Heart left ventricle (tissue), 16 donors: ENCODE measurements at regions not wholly inside any gene's neighbourhood (a gene's known extent, or its start where the extent isn't known, plus 50 kb on each side); places are given as distances from the start of the nearest gene placed in this dataset.
"Not testable (repeated sequence)": the region's sequence is repeated elsewhere in the genome, so short reads cannot be mapped to it uniquely, and the experiment has no call there.

Experiments
- ATAC-seq, 4 donors: fragments of 200-7000 bp; cut with Tn5 transposase; one replicate each; pipeline ENCODE4 v1.9.1; 2020 to 2022; ENCODE audit warnings: moderate library complexity in 4 of 4, mild to moderate bottlenecking in 3 of 4, moderate number of reproducible peaks in 1 of 4
- DNase-seq, 5 donors: peaks; one replicate each; pipeline ENCODE4 v3.0.0-alpha.2; 2020
- H3K27ac ChIP-seq, 12 donors: fragments of 200-600 bp; sonication (generic) in 4 of 12; one replicate each; pipeline versions ENCODE4 v1.5.0 to v1.8.0; 2016 to 2022; ENCODE audit warnings: mild to moderate bottlenecking in 2 of 12
- H3K27me3 ChIP-seq, 9 donors: fragments of 200-600 bp; sonication (generic) in 2 of 9; one replicate each; pipeline versions ENCODE4 v1.5.1 to v1.8.0; 2016 to 2022; ENCODE audit warnings: mild to moderate bottlenecking in 3 of 9
- H3K36me3 ChIP-seq, 9 donors: fragments of 200-600 bp; sonication (generic) in 2 of 9; one replicate each; pipeline versions ENCODE4 v1.5.0 to v1.8.0; 2018 to 2022; ENCODE audit warnings: mild to moderate bottlenecking in 2 of 9
- H3K4me1 ChIP-seq, 12 donors: fragments of 200-600 bp; sonication (generic) in 4 of 12; one replicate each; pipeline versions ENCODE4 v1.5.0 to v1.8.0; 2016 to 2022; ENCODE audit warnings: mild to moderate bottlenecking in 3 of 12
- H3K4me3 ChIP-seq, 12 donors: fragments of 200-600 bp; sonication (generic) in 4 of 12; one replicate each; pipeline versions ENCODE4 v1.5.0 to v1.8.0; 2017 to 2022; ENCODE audit warnings: mild to moderate bottlenecking in 9 of 12, moderate library complexity in 4 of 12
- H3K9me3 ChIP-seq, 12 donors: fragments of 200-600 bp; sonication (generic) in 4 of 12; one replicate each; pipeline versions ENCODE4 v1.5.0 to v1.8.0; 2016 to 2022; ENCODE audit warnings: mild to moderate bottlenecking in 1 of 12
- CTCF ChIP-seq, 12 donors: fragments of 200-600 bp; sonication (generic) in 4 of 12; IDR thresholded peaks; one replicate each; pipeline versions ENCODE4 v1.5.0 to v1.8.0; 2018 to 2022; ENCODE audit warnings: antibody characterized with exemption in 12 of 12, mild to moderate bottlenecking in 5 of 12
- POLR2A ChIP-seq, 2 donors: fragments of 450-650 bp; IDR thresholded peaks; one replicate each; pipeline ENCODE4 v1.6.1; 2017; ENCODE audit warnings: antibody characterized with exemption in 2 of 2, mild to moderate bottlenecking in 2 of 2, moderate library complexity in 2 of 2
- WGBS, 4 donors: extraction: QIAGEN DNeasy Blood & Tissue Kit in 2 of 4; methylation state at CpG; one replicate each; pipeline versions ENCODE4 v1.1.5 to v1.1.7; 2013 to 2018; 5-methylcytosine and 5-hydroxymethylcytosine counted together
- intact Hi-C, 10 donors: fragments of 100-400 bp; cut with DNase I; formaldehyde crosslinking; loops; one replicate each; pipeline versions ENCODE4 v1.11.1 to v1.14.2; 2022
- donor health status: ischemic (EF 13 %, LVEDD 7.1; RV severe dilation, severe dysfunction).
- donor health status: healthy with polysubstance abuse.
- donor health status: DM: no; HTN: yes; CAD: no.
- donor health status: DM: no; HTN: no; CAD: no.
- donor health status: ischemic (EF 25% LVEDD 6.9; RV normal size, moderate dysfunction).
- donor health status: ischemic (EF 25% LVEDD 5.7; RV mildly dilated, moderate dysfunction).
- donor health status: healthy.
- donor health status: DM: yes; HTN: yes; CAD: no.
- donor health status: ischemic (EF 35%, LVEDD 5.7; RV mildly dilated, moderate dysfunction).
- donor health status: nonischemic (EF 11% LVEDD 7.7; RV severe dilation, severe dysfunction).
- donor health status: DM: yes; HTN: yes; CAD: no.
- donor health status: PGD.
- donor health status: ischemic (EF 29% LVEDD 5.4; RV normal size, mild dysfunction).
- donor health status: nonischemic (EF 23%, LVEDD 6.1; RV moderate dilation, normal function).

- H3K36me3 ChIP-seq, result no peaks in the 10 kb centered on the region
- H3K27ac ChIP-seq, result no peak overlapping the region
- TF ChIP-seq CTCF (IDR thresholded peaks at IDR 0.05), result no peak
- no peak for TF ChIP-seq POLR2A (IDR thresholded peaks at IDR 0.05)
- intact Hi-C loops, result no loop called here
- no peaks in the 10 kb centered on the region for H3K9me3 ChIP-seq
- DNase-seq (no peak), ATAC-seq (no peak)
- no peaks in the 10 kb centered on the region for H3K27me3 ChIP-seq
- WGBS, 4 donors, result 61 to 73% (median 69%) methylated on average over 4 of the region's 4 CpGs
- H3K4me3 ChIP-seq, result no peak overlapping the region
- H3K4me1 ChIP-seq, result peaks cover 0 to 4% (median 0%) of the 10 kb centered on the region in 12 donors
Observed at GRCh38 chr15:39031596-39031995, 467.0 kb upstream of the RASGRP1 start.

DNA sequence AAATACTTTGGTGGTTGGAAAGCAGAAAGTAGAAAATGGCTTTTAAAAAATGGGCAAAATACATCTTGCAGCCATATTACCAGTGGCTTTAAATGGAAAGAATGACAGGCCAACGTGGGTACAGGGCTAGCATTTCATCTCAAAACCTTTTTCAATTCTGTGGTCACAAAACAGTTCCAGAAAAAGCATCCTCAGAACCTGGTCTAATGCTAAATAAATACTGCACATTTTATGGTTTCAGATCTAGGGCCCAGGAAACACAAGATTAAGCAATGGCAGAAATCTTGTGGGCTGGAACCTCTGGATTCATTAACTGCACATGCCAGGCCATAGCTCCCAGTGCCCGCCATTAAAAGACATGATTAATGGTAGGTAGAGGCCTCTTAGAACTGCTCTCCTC lies 470.2 kb upstream of the RASGRP1 start:
- intact Hi-C loops, result no loop called here
- DNase-seq (no peak), ATAC-seq (no peak)
- Histone ChIP-seq H3K36me3 (no peaks in the 10 kb centered on the region), H3K4me3 (no peak overlapping the region), H3K27me3 (no peaks in the 10 kb centered on the region), H3K27ac (no peak overlapping the region), H3K9me3 (no peaks in the 10 kb centered on the region), H3K4me1 (peaks cover 0 to 4% (median 0%) of the 10 kb centered on the region in 12 donors)
- TF ChIP-seq POLR2A (IDR thresholded peaks at IDR 0.05) (no peak), CTCF (IDR thresholded peaks at IDR 0.05) (no peak)
- 79 to 90% (median 86%) methylated on average over 2 of the region's 2 CpGs for whole genome bisulfite sequencing, 4 donors

DNA sequence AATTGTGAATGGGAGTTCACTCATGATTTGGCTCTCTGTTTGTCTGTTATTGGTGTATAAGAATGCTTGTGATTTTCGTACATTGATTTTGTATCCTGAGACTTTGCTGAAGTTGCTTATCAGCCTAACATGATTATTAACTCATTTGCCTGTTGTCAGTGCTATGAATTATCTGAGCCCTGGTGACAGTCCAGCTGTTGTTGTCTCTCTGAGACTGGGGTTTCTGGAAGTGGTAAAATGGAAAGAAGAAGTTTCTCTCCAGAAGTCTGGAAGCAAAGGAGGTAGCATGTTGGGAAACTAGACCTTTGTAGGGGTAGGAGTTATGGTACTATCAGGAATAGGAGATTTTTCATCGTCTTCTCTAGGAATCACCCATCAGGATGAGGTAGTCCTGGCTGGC lies 473.0 kb upstream of the RASGRP1 start:
- not testable (repeated sequence) for ATAC-seq

DNA sequence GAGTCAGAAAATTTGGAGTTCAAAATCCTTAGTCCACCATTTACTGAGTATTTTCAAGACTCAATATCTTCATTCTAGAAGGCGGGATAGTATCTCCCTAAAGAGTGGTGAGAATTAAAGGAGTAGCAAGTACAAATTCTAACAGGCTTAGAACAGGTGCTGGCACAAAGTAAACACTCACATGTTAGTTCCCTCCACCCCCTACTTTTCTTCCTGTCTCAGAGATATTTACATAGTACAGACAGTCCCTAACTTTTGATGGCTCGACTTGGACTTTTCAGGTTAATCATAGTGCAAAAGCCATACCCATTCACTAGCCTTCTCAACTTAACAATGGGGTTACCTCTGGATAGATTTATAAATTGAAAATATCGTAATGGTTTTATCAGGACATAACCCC lies 476.2 kb upstream of the RASGRP1 start:
- no peak for TF ChIP-seq POLR2A (IDR thresholded peaks at IDR 0.05)
- TF ChIP-seq CTCF (IDR thresholded peaks at IDR 0.05), result no peak
- no peak overlapping the region for H3K27ac ChIP-seq
- ATAC-seq (no peak), DNase-seq (no peak)
- H3K4me1 ChIP-seq, result no peaks in the 10 kb centered on the region
- H3K27me3 ChIP-seq, result no peaks in the 10 kb centered on the region
- intact Hi-C loops, result no loop called here
- H3K36me3 ChIP-seq, result no peaks in the 10 kb centered on the region
- no peaks in the 10 kb centered on the region for H3K9me3 ChIP-seq
- H3K4me3 ChIP-seq, result no peak overlapping the region
- WGBS, 4 donors, result 88 to 93% (median 91%) methylated on average over 3 of the region's 3 CpGs

More for the DNA sequence above, 473.0 kb upstream of the RASGRP1 start:
- intact Hi-C loops, H3K27me3 ChIP-seq, H3K27ac ChIP-seq, H3K9me3 ChIP-seq, H3K36me3 ChIP-seq, DNase-seq, H3K4me3 ChIP-seq, H3K4me1 ChIP-seq: not testable (repeated sequence)
- WGBS, 4 donors, result 80 to 90% (median 86%) methylated on average over 2 of the region's 2 CpGs

DNA sequence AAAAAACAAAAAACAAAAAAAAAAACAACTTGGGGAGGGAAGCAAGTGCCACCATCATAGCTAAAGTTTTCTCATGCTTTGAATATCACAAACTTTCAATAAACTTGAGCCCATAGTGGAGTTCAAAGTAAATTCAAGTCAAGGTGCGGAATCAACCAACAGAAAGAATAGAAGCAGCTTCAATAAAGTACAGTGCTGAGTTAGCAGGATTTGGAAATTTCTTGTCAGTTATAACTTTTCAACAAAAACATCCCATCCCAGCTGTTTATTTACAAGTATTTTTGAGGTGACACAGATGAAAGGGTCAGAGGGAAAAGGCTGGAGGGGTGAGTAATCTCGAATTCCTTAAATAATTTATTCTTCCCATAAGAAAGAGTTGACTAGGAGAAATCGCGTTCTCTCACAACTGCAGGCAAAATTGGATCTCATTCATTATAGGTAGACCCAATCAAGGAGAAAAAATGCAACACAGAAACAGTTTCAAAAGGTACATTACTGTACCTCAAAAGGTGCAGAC lies 477.4 kb upstream of the RASGRP1 start:
- no peak overlapping the region for H3K4me3 ChIP-seq
- H3K27ac ChIP-seq, result no peak overlapping the region
- no peak for ATAC-seq
- no peak for DNase-seq
- WGBS, 4 donors, result 83 to 89% (median 87%) methylated on average over 4 of the region's 4 CpGs
- no peaks in the 10 kb centered on the region for H3K27me3 ChIP-seq
- no peaks in the 10 kb centered on the region for H3K36me3 ChIP-seq
- intact Hi-C loops, result no loop called here
- TF ChIP-seq POLR2A (IDR thresholded peaks at IDR 0.05) (no peak), CTCF (IDR thresholded peaks at IDR 0.05) (no peak)
- no peaks in the 10 kb centered on the region for H3K9me3 ChIP-seq
- no peaks in the 10 kb centered on the region for H3K4me1 ChIP-seq
